Gastroesophageal sphincter (tissue), 3 donors: ENCODE measurements at regions not wholly inside any gene's neighbourhood (a gene's known extent, or its start where the extent isn't known, plus 50 kb on each side); places are given as distances from the start of the nearest gene placed in this dataset.

ENCODE experiments used
- EP300 ChIP-seq: sonication (generic); formaldehyde crosslinking; IDR thresholded peaks from one replicate; pipeline ENCODE4 v1.6.1; 2017; ENCODE audit warnings: antibody characterized with exemption, mild to moderate bottlenecking
- POLR2AphosphoS5 ChIP-seq: sonication (generic); formaldehyde crosslinking; IDR thresholded peaks from one replicate; pipeline ENCODE4 v1.6.1; 2017; ENCODE audit warnings: antibody characterized with exemption
- TF ChIP-seq, protein P1 (sequence below), 4 experiments: fragments of 200-600 bp in 2 of 4; fragments of 450-650 bp in 2 of 4; sonication (generic) in 1 of 4; IDR thresholded peaks; one replicate each; pipeline ENCODE4 v1.5.1; 2017 to 2019; ENCODE audit warnings: antibody characterized with exemption in 4 of 4, mild to moderate bottlenecking in 2 of 4, moderate library complexity in 2 of 4

- no peak for TF ChIP-seq POLR2AphosphoS5
- TF ChIP-seq, protein P1, sequence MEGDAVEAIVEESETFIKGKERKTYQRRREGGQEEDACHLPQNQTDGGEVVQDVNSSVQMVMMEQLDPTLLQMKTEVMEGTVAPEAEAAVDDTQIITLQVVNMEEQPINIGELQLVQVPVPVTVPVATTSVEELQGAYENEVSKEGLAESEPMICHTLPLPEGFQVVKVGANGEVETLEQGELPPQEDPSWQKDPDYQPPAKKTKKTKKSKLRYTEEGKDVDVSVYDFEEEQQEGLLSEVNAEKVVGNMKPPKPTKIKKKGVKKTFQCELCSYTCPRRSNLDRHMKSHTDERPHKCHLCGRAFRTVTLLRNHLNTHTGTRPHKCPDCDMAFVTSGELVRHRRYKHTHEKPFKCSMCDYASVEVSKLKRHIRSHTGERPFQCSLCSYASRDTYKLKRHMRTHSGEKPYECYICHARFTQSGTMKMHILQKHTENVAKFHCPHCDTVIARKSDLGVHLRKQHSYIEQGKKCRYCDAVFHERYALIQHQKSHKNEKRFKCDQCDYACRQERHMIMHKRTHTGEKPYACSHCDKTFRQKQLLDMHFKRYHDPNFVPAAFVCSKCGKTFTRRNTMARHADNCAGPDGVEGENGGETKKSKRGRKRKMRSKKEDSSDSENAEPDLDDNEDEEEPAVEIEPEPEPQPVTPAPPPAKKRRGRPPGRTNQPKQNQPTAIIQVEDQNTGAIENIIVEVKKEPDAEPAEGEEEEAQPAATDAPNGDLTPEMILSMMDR (IDR thresholded peaks at IDR 0.05): no peak
- TF ChIP-seq EP300: no peak
These were observed 100.1 kb upstream of the DUSP10 start for GRCh38 chr1:221841983-221842335.
